GM18505 (cell line): ENCODE measurements at regions not wholly inside any gene's neighbourhood (a gene's known extent, or its start where the extent isn't known, plus 50 kb on each side); places are given as distances from the start of the nearest gene placed in this dataset.

ENCODE experiments used
- ATAC-seq: cut with Tn5 transposase; IDR thresholded peaks from one replicate; pipeline ENCODE4 v1.9.1; 2021; ENCODE audit not compliant: unreplicated experiment
- POLR2A ChIP-seq: IDR thresholded peaks from 4 replicates; pipeline ENCODE4 v1.6.1; 2011; ENCODE audit warnings: borderline replicate concordance; ENCODE audit not compliant: insufficient read depth, insufficient read length; ENCODE audit errors: extremely low read depth

- no peak for TF ChIP-seq POLR2A
- no peak for ATAC-seq
Observed at GRCh38 chr17:54781389-54781788, 119.3 kb upstream of the TOM1L1 start.

DNA sequence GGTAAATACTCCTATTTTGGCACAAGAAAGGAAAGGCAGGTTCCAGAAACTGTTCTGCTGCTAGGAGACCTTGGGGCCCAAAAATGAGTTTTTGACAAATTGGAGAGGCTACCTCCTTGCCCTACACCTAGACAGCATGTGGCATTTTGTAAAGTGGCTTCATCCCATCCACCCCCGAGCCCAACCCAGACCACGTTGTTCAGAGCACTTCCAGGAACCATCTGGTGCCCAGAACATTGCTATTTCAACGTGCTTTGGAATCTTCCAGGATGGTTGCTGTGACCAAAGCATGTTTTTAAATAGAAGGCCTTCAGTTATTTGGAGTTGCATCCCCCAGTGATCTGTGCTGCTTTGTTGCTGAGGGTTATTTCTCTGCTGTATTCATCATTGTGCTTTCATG, 116.3 kb upstream of the TOM1L1 start:
- no peak for TF ChIP-seq POLR2A
- ATAC-seq, result no peak

GRCh38 chr17:54785643-54786268, 114.9 kb upstream of the TOM1L1 start:
- ATAC-seq, result no peak

GRCh38 chr17:54789101-54789880, 111.4 kb upstream of the TOM1L1 start:
- ATAC-seq, result no peak
- no peak for TF ChIP-seq POLR2A

More at GRCh38 chr17:54785643-54786268, 114.9 kb upstream of the TOM1L1 start:
- TF ChIP-seq POLR2A, result no peak

- ATAC-seq, result no peak
Observed at GRCh38 chr17:54793271-54793670, 107.4 kb upstream of the TOM1L1 start.

GRCh38 chr17:54795046-54795445, 105.6 kb upstream of the TOM1L1 start:
- ATAC-seq, result no peak
- TF ChIP-seq POLR2A, result no peak

More at GRCh38 chr17:54793271-54793670, 107.4 kb upstream of the TOM1L1 start:
- TF ChIP-seq POLR2A, result no peak

GRCh38 chr17:54807331-54807730, 93.3 kb upstream of the TOM1L1 start:
- no peak for ATAC-seq
- no peak for TF ChIP-seq POLR2A

DNA sequence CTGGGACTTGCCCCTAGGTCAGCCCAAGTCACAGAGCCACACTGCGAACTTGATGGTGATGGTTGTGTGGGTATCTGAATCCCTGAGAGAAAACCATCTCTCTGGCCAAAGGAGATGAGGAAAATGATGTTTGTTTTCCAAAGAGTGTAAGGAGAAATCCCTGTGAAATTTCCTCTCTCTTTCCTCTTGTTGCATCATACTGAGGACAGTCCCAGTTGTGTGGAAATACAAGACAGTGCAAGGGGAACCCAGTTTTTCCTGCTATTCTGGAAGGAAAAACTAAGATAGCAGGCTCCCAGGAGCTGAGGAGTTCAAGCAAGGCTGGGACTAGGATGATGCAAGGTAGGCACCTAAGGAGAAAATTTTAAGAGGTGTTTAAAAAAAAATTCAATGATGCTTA, 86.8 kb upstream of the TOM1L1 start:
- no peak for TF ChIP-seq POLR2A
- ATAC-seq, result no peak

DNA sequence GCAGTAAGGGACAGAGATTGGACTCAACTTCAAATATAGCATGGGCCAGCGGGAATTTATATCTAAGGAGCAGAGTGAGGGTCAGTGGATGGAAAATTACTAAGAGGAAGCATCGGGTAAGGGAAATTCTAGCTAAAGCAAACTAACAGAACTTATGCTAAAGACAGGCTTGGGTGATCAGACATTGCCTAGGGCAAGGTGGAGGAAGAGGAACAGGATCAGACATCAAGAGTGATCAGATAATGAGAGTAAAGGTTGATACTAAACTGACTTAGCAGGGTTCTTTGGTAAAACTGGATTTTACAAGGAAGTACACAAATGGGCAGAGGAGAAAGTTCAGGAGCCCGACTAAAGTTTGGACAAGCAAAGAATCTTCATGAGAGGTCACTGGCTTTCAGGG, 86.3 kb upstream of the TOM1L1 start:
- no peak for ATAC-seq
- TF ChIP-seq POLR2A, result no peak

- no peak for TF ChIP-seq POLR2A
- no peak for ATAC-seq
Observed at GRCh38 chr17:54834086-54834485, 66.6 kb upstream of the TOM1L1 start.

GRCh38 chr17:54835015-54835414, 65.6 kb upstream of the TOM1L1 start:
- ATAC-seq, result no peak
- TF ChIP-seq POLR2A, result no peak

DNA sequence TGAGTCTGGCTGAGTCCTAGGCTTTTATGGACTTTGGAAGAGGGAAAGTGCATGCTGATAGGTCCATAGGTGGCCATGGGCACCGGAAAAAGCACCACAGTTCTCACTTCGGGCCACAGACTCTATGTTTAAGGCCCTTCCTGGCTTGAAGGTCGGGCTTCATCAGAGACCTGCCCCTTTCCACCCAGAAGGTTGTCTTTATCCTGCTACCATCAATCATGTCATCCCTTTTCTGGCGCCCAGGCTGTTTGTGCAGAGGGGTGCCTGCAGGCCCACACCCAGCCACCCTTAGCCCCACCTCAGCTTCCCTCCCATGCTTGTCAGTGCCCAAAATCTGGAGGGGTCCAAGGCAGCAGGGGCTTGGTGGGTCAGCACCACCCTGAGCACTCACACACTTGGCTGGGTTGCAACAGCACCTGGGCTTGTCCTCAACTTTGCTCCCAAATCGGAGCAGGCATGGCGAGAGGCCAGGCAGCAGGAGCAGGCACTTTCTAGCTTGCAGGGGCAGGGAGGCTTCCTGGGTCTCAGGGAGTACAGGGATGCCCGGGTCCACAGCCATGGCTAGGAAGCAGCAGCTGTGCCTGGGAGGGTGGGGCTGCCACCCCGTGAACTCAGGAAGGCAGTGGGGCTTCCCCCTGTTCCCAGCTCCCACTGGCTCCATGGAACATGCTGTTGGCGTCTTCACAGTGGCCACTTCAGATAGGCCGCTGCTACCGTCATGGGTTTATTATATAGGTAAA, 63.8 kb upstream of the TOM1L1 start:
- no peak for ATAC-seq
- no peak for TF ChIP-seq POLR2A

GRCh38 chr17:54838651-54839421, 61.8 kb upstream of the TOM1L1 start:
- TF ChIP-seq POLR2A, result no peak
- ATAC-seq, result no peak
